AG09319 (cell line): ENCODE measurements at regions not wholly inside any gene's neighbourhood (a gene's known extent, or its start where the extent isn't known, plus 50 kb on each side); places are given as distances from the start of the nearest gene placed in this dataset.
"Not testable (repeated sequence)": the region's sequence is repeated elsewhere in the genome, so short reads cannot be mapped to it uniquely, and the experiment has no call there.

Experiments
- DNase-seq: peaks from one replicate; pipeline ENCODE4 v3.0.0-alpha.2; 2010; ENCODE audit warnings: low read depth; ENCODE audit errors: extremely low read depth
- TF ChIP-seq, protein P1 (sequence below): IDR thresholded peaks from 2 replicates; pipeline ENCODE4 v1.5.1; 2011; ENCODE audit warnings: low read depth, mild to moderate bottlenecking, inconsistent platforms, low read length, moderate library complexity

GRCh38 chr10:20598590-20598989, 298.5 kb downstream of the NEBL start:
- DNase-seq, result peak; percentile 42

DNA sequence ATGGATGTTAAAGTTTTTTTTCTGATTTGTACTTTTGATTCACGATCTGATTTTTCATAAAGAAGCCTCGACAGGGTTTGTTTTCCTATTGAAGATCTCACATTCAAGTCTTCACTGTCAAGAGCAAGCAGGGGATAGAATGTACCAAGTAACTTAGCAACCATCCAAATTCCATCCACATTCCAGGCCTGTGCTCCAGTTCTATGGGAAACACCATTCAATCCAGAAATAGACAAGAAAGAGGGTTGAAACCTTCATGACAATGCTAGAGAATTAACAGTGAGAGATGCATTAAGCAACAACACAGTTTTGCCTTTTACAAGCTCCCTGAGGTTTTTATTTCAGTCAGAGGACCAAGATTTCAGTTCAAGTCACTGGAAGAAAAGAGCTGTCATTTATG, 300.2 kb downstream of the NEBL start:
- TF ChIP-seq, protein P1, sequence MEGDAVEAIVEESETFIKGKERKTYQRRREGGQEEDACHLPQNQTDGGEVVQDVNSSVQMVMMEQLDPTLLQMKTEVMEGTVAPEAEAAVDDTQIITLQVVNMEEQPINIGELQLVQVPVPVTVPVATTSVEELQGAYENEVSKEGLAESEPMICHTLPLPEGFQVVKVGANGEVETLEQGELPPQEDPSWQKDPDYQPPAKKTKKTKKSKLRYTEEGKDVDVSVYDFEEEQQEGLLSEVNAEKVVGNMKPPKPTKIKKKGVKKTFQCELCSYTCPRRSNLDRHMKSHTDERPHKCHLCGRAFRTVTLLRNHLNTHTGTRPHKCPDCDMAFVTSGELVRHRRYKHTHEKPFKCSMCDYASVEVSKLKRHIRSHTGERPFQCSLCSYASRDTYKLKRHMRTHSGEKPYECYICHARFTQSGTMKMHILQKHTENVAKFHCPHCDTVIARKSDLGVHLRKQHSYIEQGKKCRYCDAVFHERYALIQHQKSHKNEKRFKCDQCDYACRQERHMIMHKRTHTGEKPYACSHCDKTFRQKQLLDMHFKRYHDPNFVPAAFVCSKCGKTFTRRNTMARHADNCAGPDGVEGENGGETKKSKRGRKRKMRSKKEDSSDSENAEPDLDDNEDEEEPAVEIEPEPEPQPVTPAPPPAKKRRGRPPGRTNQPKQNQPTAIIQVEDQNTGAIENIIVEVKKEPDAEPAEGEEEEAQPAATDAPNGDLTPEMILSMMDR, result no peak
- DNase-seq, result no peak

More at GRCh38 chr10:20598590-20598989, 298.5 kb downstream of the NEBL start:
- TF ChIP-seq, protein P1, result no peak

DNA sequence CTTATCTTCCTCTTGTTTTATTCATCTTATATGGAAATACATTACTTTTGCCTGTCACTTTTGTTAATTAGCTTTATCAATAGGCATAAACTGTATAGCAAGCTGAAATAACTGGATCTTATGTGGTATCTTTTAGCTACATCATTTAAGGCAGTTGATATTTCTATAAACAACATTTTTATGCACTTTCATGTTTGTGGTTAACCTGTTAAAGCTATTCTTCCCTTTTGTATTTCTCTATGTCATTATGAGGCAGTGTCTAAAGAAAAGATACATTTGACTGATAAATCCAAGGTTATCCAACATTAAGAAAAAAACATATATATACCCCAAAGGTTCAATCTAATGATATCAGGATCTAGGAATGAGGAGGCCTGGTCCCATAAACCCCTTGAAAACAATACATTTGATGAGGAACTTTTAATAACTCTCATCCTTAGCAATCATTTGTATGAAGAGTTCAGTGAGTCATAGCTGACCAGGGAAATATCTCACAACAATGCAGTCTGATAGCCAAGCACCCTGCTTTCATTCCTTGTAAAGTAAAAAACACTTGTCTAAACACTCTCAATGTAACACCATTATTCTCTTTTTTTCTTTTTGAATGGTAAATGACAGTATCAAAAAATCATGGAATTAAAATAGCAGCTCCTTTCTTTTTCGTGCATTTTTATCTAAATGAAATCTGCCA, 300.9 kb downstream of the NEBL start:
- DNase-seq, result no peak
- TF ChIP-seq, protein P1, result no peak

DNA sequence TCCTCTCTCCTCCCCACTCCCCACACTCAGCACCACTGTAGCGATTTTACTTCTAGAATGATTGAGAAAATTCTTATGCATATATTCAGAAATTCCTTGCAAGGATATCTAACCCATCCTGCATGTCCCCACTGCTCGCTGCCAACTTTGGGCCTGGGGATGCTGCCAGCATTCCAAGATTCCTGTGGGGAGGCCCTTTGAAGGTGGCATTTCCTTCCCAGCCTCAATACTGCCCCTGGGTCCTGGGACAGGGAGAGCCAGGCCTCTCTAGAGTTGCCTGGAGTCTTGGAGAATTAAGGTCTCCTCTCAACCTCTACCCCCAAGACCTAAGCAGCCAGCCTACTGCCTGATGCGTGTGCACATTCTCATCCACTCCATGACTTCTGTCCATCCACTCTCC, 303.5 kb downstream of the NEBL start:
- TF ChIP-seq, protein P1, result no peak
- DNase-seq, result no peak

GRCh38 chr10:20582041-20582440, 315.1 kb downstream of the NEBL start:
- TF ChIP-seq, protein P1, result no peak
- DNase-seq, result no peak

DNA sequence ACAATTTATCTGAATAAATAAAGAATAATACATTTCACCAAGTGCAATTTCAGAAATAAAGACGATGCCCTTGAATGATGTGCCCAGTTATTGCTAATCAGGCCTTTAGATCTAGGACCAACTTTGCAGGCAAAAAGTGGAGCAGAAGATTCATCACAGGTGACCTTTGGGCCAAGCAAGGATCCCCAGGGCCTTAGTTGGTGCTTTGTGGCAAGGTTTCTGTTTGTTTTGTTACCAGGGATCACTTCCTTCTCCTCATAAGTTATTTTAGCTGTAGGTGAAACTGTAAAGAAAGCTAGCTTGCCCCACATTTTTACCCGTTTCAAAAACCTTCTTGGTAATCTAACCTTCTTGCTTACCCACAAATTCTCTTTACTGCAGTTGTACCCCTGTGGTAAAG, 323.2 kb downstream of the NEBL start:
- TF ChIP-seq, protein P1, result no peak
- DNase-seq, result no peak

DNA sequence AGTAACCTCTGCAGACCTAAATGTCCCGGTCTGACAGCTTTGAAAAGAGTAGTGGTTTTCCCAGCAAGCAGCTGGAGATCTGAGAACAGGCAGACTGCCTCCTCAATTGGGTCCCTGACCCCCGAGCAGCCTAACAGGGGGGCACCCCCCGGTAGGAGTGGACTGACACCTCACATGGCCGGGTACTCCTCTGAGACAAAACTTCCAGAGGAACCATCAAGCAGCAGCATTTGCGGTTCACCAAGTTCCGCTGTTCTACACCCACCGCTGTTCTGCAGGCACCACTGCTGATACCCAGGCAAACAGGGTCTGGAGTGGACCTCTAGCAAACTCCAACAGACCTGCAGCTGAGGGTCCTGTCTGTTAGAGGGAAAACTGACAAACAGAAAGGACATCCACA, 341.1 kb downstream of the NEBL start:
- DNase-seq, result not testable (repeated sequence)

- DNase-seq, result no peak
- TF ChIP-seq, protein P1, result no peak
Observed at GRCh38 chr10:20552382-20552781, 344.7 kb downstream of the NEBL start.
